HG03159 (cell line): ENCODE measurements at regions not wholly inside any gene's neighbourhood (a gene's known extent, or its start where the extent isn't known, plus 50 kb on each side); places are given as distances from the start of the nearest gene placed in this dataset.
"Not testable (repeated sequence)": the region's sequence is repeated elsewhere in the genome, so short reads cannot be mapped to it uniquely, and the experiment has no call there.

Experiments used
- ATAC-seq: cut with Tn5 transposase; IDR thresholded peaks from one replicate; pipeline ENCODE4 v1.9.1; 2021; ENCODE audit warnings: mild to moderate bottlenecking, moderate library complexity; ENCODE audit not compliant: unreplicated experiment

DNA sequence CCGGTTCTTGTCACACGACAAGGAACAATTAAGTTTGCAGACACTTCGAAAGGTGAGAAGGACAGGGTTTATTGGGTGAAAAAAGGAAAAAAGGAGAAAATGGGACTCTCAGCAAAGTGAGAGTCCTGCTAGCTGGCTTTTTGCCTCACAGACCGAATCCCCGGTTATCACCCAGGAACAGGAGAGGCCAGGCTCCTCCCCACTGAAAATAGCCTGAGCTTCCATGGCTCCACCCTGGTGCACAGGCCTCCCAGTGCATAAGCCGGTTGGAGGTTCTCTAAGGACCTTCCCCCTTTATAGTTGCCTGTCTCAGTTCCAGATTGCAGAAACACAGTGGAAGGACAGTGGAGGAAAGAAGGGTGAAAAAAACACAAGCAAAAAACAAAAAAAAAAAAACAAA, 571.7 kb downstream of the KCTD12 start:
- ATAC-seq, result no peak

- no peak for ATAC-seq
Observed at GRCh38 chr13:76307142-76307541, 579.1 kb downstream of the KCTD12 start.

GRCh38 chr13:76300688-76301087, 585.5 kb downstream of the KCTD12 start:
- no peak for ATAC-seq

GRCh38 chr13:76297331-76297730, 588.9 kb downstream of the KCTD12 start:
- ATAC-seq, result no peak

DNA sequence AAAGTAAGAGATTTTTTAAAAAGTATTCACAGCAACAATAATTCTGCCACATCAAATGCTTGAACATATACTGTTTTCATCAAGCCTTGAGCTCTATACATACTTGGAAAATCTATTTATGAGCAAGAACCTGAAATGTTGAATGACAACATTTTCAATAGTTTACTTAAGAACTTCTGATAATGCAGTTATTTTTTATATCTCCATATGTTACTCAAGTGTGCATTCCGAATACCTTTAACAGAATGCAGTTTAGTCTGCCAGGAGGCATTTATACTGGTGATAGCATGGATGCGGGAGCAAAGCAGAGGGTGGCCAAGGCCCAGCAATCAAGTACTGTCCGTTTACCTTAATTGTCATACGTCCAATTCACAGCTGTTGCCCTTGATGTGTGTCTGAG, 589.5 kb downstream of the KCTD12 start:
- no peak for ATAC-seq

DNA sequence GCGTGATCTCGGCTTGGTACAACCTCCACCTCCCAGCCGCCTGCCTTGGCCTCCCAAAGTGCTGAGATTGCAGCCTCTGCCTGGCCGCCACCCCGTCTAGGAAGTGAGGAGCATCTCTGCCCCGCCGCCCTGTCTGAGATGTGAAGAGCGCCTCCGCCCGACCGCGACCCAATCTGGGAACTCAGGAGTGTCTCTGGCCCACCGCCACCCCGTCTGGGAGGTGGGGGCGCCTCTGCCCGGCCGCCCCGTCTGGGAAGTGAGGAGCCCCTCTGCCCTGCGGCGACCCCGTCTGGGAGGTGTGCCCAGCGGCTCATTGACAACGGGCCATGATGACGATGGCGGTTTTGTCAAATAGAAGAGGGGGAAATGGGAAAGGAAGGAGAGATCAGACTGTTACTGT, 591.2 kb downstream of the KCTD12 start:
- ATAC-seq, result not testable (repeated sequence)

DNA sequence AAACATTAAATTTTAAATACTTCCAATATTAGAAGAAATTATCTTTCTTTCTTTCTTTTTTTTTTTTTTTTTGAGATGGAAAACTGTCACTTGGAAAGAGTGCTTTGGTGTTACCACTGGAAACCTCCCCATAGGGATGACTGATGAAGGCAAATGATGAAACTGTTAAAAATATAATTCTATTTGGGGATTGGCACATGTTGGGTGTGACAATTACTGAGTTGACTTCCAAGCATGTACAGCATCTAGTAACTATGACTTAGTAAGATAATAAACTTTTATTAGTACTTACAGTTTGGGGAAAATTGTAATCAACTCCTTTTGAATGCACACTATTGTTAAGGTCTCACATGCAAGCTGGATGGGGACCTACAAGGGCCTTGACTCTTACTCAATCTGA, 592.5 kb downstream of the KCTD12 start:
- no peak for ATAC-seq

DNA sequence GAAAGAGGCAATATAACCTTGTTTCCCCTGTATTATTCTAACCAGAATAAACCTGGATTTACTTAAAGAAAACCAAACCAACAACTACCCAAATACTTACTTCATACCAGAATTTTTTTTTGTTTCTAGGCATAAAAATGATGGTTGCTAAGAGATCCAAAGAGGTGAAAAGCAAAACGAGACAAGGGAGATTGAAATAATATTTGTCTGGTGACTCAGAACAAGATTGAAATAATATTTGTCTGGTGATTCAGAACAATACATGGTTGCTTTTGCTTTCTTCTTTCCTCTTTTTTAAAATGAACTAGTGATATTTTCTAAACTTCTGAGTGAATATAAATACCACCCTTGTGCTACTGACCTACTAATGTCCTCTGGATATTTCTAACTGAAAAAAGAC, 592.9 kb downstream of the KCTD12 start:
- no peak for ATAC-seq

GRCh38 chr13:76292726-76293125, 593.5 kb downstream of the KCTD12 start:
- ATAC-seq, result no peak

DNA sequence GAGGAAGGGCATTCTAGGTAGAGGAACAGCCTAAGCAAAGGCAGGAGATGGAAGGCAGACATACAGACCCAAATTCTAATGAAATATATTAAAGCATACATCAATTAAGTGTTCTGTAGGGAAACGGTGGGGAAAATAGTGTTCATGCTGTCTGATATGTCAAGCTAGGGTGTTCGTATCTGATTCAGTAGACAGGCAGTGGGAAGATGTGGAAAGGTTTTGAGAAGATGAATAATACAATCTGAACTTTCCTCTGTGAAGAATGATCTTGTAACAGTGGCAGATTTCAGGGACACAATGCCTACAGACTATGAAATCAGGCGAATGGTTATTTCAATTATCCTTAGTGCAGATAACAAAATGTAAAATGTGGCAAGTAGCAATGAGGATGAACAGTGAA, 594.2 kb downstream of the KCTD12 start:
- no peak for ATAC-seq

DNA sequence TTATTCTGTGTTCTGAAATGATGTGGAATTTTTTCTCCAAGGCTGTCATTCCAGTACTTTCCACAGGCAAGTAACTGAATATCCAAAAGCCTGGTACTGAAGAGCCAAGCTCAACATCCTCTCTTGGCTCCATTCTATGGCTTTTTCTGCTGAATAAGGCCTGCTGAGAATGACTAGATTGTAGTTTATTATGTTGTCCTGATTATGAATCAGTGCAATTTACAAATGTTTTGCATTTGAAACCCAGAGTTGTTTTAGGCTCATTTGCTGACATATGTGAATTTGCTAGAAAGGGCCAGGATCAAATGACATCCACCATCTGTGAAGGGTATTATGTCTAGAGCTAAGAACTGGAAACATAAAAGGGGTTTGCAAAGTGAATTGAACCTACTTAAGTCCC, 596.6 kb downstream of the KCTD12 start:
- no peak for ATAC-seq

GRCh38 chr13:76286178-76286577, 600.0 kb downstream of the KCTD12 start:
- ATAC-seq, result no peak

- no peak for ATAC-seq
Observed at GRCh38 chr13:76285463-76285862, 600.7 kb downstream of the KCTD12 start.

DNA sequence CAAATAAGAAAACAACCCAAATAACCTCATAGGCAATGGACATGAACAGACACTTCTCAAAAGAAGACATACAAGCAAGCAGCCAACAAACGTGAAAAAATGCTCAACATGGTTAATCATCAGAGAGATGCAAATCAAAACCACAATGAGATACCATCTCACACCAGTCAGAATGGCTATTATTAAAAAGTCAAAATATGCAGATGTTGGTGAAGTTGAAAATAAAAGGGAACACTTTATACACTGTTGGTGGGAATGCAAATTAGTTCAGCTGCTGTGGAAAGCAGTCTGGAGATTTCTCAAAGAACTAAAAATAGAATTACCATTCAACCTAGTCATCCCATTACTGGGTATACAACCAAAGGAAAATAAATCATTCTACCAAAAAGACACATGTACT, 606.4 kb downstream of the KCTD12 start:
- ATAC-seq, result not testable (repeated sequence)

DNA sequence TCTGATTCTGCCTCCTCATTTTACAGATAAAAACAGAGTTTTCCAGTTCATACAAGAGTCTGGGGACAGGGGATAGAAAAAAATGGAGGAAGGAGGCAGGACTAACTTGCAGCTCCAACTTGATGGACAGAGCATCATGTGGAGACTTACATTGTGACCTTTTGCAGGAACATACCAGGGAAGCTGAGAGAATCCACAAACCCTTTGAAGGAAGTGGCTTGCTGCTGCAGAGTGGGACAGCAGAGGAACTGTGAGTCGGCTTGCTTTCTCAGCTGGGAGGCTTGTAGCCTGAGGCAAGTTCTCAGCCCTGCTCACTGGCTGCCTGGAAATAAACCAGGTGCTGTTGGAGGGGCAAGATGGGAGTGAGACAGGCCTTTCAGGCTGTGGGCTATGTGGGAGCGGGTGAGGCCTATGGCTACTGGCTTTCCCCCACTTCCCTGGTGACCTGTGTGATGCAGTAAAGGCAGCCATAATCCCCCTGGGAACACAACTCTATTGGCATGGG, 614.4 kb downstream of the KCTD12 start:
- no peak for ATAC-seq

GRCh38 chr13:76268307-76268706, 617.9 kb downstream of the KCTD12 start:
- ATAC-seq, result not testable (repeated sequence)

GRCh38 chr13:76267216-76267615, 619.0 kb downstream of the KCTD12 start:
- ATAC-seq, result no peak

- no peak for ATAC-seq
Observed at GRCh38 chr13:76266561-76266960, 619.6 kb downstream of the KCTD12 start.

DNA sequence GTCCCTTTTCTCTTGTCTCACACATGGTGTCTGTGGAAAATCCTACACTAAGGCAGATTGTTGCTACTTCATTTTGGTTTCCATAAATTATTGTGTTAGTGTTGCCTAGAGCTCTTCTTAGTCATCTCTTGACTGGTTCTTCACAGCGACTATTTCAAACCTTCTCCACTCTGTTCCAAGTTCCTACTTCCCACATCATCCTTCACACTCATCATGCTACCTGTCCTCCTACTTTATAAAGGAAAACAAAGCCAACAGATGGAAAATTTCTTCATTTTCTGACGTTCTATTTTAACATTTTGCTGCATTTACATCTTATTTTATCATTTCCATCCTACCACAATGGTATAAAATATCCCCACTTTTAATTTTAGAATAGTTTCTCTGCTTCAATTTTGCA, 614.1 kb downstream of the LMO7 start:
- ATAC-seq, result no peak

DNA sequence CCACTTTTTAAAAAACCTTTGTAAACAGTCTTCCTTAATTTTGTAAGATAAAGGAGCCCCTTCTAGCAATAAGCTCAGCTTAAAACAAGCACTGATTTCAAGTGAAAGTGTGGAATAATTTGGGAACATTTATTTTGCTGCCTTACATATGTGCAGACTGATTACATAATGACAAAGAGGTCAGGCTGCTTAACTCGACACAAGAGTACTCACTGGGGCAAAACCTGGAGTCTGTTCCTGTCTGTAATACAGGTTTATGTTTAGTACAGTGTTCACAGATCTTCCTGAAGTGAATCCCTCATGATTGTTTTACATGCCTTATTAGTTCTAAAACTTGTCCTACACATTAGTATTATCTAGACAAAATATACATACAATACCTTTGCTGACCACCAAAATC, 609.8 kb downstream of the LMO7 start:
- no peak for ATAC-seq

DNA sequence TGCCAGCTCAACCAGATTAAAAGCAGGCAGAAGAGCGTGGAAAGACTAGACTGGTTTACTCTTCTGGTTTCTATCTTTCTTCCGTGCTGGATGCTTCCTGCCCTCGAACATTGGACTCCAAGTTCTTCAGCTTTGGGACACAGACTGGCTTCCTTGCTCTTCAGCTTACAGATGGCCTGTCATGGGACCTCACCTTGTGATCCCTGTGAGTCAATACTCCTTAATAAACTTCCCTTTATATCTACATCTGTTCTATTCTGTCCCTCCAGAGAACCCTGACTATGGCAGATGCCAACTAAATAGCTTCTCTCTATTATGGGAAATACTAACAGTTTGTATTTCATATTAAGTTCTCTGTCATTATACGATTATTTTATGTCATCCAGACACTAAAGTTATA, 609.1 kb downstream of the LMO7 start:
- no peak for ATAC-seq

DNA sequence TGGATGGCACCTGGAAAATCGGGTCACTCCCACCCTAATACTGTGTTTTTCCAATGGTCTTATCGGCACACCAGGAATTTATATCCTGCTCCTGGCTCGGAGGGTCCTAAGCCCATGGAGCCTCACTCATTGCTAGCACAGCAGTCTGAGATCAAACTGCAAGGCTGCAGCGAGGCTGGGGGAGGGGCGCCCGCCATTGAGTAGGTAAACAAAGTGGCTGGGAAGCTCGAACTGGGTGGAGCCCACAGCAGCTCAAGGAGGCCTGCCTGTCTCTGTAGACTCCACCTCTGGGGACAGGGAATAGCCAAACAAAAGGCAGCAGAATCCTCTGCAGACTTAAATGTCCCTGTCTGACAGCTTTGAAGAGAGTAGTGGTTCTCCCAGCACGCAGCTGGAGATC, 607.0 kb downstream of the LMO7 start:
- not testable (repeated sequence) for ATAC-seq

GRCh38 chr13:76239031-76239680, 603.0 kb downstream of the LMO7 start:
- ATAC-seq, result no peak
